NCI-H2196 (cell line): ENCODE measurements at regions not wholly inside any gene's neighbourhood (a gene's known extent, or its start where the extent isn't known, plus 50 kb on each side); places are given as distances from the start of the nearest gene placed in this dataset.

ENCODE experiments used
- DNase-seq: peaks from one replicate; lab custom pipeline; 2025; ENCODE audit not compliant: unreplicated experiment; lab: John Stamatoyannopoulos, UW

DNA sequence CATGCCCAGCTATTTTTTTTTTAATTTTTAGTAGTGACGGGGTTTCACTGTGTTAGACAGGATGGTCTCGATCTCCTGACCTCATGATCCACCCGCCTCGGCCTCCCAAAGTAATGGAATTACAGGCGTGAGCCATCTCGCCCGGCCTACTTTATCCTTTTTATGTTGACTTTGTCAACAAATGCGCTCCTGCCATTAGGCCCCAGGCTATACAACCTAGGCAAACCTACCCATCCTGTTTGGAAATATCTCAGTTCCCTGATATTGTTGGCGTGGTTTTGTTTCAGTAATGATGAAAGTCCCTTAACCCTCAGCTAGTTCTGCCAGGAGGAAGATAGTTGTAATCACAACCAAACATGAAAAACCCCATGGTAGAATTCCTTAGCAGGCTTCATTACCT is 249.4 kb upstream of the SOX11 start:
- no peak for DNase-seq

DNA sequence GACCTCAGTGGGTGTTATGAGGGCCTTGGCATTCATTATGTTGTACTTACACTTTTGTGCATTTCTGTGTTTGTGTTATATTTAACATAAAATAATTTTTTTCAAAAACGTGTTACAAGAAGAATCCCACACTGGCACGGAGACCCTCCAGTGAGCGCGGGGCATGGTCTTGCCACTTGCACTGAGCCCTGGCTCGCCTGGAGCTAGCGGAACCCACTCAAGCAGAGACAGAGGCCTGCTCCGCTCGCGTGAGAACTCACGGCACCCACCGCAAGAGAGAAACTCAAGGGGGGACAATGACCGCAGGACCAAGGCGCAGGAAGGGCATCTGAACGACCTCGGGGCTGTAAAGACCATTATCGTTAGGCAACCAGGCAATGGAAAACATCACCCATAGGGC is 248.0 kb upstream of the SOX11 start:
- DNase-seq: no peak

DNA sequence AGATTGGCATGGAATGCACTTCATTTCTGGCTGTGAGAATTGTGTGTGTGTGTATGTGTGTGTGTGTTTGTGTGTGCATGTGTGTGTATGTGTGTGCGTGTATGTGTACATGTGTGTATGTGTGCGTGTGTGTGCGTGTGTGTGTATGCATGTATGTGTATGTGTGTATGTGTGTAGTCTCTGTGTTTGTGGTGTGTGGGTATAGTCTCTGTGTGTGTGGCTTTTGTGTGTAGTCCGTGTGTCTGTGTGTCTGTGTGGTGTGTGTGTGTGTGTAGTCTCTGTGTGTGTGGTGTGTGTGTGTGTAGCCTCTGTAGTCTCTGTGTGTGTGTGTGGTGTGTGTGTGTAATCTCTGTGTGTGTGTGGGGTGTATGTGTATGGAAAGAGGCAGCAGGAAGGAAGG is 247.3 kb upstream of the SOX11 start:
- DNase-seq: no peak

- no peak for DNase-seq
These were observed 242.3 kb upstream of the SOX11 start for GRCh38 chr2:5449867-5450266.

GRCh38 chr2:5453220-5454050 is 238.7 kb upstream of the SOX11 start:
- no peak for DNase-seq

DNA sequence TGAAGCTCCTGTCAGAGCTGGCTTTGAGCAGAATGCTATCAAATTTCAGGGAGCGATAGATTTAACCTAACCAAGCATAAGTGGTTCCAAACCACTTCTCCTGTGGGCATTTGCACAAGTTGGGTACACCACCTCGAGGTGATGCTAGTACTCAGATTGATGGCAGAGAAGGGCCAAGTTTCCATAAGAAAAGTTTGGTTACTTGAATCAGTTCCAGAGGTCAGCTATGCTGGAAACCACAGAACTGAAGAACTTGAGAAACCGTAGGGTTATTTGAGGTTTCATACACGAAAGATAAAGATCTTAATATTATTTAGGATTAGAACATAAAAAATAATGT is 238.2 kb upstream of the SOX11 start:
- no peak for DNase-seq

DNA sequence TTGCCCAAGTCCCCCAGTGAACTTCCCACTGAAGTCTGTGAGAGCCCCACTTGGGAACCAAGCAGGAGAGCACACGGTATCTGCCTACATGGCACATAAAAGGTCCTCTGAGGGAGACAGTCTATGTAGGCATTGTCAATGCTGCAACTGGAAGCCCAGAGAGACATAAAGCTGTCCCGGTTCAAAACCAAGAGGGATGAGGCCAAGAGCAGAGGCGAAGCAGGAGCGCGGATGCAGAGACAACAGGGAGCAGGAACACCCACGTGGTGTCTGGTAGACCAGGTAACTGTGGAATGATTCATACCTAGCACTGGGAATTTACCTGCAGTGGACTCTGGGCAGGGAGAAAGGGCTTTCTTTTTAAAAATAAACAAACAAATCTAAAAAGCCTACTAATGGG is 233.1 kb upstream of the SOX11 start:
- DNase-seq: no peak

- DNase-seq: no peak
These were observed 227.5 kb upstream of the SOX11 start for GRCh38 chr2:5464657-5465056.

- no peak for DNase-seq
These were observed 226.3 kb upstream of the SOX11 start for GRCh38 chr2:5465859-5466258.

- no peak for DNase-seq
These were observed 224.8 kb upstream of the SOX11 start for GRCh38 chr2:5467178-5467905.

DNA sequence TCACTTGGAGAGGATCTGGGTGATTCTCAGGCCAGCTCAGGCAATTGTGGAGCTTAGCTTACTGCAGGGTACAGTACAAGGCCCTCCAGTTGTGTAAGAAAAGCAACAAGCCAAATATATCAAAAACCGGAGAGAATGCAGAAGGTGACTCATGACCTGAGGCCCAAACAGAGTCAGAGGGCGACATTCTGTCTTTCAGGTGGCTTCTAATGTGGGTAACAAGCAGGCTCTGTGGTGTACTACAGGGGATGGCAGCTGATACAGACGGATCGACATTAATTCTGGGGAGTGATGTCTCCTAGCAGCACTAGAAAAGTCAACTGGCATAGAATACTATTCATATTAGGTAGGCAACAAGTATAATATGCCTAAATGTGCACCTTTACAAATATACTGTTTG is 219.5 kb upstream of the SOX11 start:
- no peak for DNase-seq

DNA sequence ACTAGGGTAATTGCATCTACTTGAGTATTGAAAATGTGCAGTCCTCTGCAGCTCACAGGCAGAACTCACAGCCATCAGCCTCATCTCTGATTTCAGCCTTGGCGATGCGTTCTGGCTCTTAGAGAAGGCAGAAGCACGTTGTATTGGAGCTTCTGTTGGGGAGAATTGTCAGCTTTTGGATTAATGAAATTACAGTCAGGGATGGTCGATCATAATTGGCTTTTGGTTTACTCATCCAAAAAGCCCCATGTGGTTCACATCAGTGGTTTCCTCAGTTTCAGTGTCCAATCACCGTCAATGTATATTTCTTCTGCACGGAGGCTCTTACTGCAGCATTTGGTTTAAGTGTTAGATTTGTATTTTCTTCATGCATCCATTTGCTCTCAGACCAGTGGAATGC is 218.5 kb upstream of the SOX11 start:
- no peak for DNase-seq

GRCh38 chr2:5474716-5475115 is 217.5 kb upstream of the SOX11 start:
- no peak for DNase-seq

DNA sequence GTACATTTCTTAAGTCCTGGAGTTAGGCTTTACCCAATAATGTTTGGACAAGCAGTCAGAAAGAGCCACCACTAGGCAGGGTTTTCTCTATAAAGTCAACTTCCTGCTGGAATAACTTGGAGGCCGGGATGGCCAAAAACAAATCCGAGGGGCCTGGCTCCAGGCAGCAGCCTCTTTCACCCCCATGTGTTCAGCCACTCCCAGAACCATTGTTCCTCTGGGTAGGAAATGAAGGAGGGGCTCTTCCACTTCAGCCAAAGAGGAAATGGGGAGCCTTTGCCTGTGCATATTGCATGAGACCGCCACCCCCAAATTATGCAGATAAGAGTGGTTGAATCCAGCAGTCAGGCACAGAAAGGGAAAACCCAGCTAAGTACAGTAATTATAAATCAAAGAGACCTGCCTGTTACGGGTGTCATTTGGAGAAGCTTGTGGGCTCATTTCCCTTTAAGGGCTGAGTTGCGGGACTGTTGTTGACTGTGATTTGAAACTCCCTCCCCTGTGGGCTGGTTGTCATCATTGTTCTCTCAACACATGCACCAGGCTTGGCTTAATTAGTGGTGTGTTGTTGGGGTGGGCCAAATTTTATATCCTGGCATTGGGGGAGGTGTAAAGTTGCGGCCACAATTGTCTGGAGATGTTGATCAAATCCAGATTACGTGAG is 212.8 kb upstream of the SOX11 start:
- no peak for DNase-seq

- no peak for DNase-seq
These were observed 209.3 kb upstream of the SOX11 start for GRCh38 chr2:5482929-5483331.

DNA sequence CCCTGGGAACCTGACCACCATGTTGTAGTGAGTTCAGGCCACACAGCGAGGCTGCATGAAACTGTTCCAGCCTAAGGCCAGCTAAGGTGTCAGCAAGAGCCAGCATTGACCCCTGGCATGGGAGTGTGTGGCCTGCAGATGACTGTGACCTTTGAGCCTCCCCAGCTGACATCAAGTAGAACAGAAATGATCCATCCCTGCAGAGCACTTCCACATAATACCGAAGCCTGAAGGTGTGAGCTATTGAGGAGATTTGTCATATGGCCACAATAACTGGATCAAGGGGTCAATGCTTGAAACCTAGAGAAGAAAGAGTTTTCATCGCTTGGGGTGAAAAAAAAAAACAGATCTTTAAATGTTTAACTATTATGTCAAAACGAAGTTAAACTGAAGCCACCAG is 207.3 kb upstream of the SOX11 start:
- no peak for DNase-seq

- no peak for DNase-seq
These were observed 200.7 kb upstream of the SOX11 start for GRCh38 chr2:5491523-5491922.

DNA sequence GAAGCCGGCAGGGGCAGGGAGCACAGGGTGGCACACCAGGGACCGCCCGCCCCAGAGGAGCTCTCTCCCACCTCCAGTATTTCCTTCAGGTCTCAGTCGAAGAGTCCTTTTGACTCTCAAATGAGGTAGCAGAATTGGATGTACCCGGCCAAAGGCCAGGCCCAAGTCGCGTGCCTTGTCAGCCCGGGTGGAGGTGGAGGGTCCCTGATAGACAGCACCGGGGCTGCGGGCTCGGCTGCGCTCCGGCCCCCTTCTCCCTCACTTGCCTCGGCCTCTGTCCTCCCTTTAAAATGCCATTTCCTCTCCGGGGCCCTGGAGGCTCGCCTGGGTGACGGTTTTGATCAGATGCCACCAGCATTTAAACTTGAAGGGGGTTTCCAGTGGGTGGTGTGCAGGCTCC is 198.9 kb upstream of the SOX11 start:
- no peak for DNase-seq

DNA sequence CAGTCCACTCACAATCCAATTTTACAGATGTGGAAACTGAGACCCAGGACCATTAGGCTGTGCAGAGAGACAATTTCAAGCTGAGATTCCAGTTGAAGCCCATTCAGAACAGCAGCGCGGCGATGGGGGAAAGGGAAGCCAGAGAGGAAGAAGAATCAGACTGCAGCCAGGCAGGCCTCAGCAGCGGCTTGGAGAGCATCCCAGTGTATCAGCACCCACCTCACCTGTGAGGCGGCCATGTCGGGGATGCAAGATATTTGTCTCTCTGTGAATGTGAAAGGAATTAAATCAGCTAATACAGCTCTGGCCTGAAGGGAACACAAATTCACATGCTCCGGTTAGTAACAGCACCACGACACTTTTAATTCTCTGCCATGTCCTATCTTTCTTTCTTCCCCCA is 198.0 kb upstream of the SOX11 start:
- no peak for DNase-seq

GRCh38 chr2:5495586-5495985 is 196.6 kb upstream of the SOX11 start:
- DNase-seq: no peak

GRCh38 chr2:5497874-5498273 is 194.3 kb upstream of the SOX11 start:
- DNase-seq: no peak

DNA sequence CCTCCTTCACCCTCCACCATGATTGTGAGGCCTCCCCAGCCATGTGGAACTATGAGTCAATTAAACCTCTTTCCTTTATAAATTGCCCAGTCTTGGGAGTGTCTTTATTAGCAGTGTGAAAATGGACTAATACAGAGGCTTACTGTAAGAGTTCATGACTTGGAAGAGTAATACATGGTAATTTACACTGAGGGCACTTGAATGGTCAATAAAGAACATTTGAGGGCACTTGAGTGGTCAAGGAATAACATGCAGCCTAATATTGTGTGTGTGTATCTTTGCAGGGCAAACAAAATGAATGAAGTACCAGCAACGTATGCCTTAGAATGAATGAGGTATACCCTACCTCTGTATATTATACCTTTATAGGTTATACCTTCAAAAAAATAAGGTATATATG is 190.4 kb upstream of the SOX11 start:
- DNase-seq: no peak
